ENCODE measurements at regions not wholly inside any gene's neighbourhood (a gene's known extent, or its start where the extent isn't known, plus 50 kb on each side); places are given as distances from the start of the nearest gene placed in this dataset.

DNA sequence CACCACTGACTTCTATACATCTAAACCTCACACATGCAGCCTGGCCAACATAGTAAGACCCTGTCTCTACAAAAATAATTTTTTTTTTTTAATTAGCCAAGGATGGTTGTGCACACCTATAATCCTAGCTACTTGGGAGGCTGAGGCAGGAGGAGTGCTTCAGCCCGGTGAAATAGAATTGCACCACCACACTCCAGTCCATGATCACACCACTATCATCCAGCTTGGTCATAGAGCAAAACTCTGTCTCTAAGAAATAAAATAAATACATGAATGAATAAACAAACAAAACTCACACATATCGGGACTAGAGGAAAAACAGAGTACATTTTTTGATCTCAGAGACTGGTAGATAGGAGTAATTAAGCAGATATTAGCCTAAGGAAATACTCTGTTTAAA lies 66.6 kb upstream of the PDE5A start:
- no peak for DNase-seq

DNA sequence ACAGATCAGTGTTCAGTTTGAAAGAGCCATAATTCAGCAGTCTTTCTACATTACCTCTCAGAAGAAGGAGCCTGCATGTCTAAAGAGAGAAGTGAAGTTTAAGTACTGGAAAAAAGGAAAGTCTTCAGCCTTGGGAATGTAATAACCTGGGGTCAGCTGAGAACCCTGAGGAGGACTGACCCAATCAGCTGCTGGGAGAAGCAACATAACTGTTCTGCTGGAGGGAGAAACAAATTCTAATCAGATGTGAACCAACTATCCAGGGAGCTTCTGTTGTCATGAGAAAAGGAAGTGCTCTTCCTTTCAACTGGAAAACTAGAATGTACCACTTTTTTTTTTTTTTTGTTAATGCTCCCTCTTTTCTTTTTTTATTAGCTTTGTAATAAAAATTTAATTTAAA lies 64.5 kb upstream of the PDE5A start:
- DNase-seq: no peak

DNA sequence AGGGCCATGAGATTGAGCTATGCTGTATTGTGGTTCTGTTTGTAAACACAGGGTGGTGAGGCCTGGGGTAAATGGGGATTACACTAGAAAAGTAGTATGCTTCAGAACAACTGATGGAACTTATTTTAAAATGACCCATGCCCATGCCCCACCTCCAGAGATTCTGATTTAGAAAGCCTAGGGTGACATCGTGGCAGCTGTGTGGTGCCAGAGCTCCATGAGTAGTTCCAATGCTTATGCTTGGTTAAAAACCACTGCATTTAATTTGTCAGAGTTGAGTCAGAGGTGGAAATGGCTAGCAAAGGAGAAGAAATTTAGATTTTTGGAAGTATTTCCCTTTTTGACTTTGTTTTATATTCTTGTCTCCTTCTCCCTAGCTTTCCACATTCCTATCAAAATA lies 63.4 kb upstream of the PDE5A start:
- DNase-seq: no peak

DNA sequence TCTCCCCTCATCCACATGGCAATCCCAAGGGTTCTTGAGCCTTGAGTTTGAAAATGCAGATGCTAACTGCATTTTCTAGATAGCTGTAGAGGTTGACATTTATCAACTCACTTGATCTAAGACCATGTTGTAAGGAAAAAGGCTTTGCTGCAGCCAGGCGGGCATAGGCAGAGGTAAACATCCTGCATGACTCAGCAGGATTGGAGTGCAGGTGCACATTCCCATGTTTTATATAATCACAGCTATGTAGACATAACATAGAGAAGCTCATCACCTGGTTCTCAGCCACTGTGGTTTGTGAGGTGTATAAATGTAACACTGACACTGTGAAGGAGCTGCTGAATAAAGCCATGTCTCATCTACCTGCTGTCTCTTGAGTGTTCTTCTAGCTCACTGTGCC lies 62.3 kb upstream of the PDE5A start:
- no peak for DNase-seq

DNA sequence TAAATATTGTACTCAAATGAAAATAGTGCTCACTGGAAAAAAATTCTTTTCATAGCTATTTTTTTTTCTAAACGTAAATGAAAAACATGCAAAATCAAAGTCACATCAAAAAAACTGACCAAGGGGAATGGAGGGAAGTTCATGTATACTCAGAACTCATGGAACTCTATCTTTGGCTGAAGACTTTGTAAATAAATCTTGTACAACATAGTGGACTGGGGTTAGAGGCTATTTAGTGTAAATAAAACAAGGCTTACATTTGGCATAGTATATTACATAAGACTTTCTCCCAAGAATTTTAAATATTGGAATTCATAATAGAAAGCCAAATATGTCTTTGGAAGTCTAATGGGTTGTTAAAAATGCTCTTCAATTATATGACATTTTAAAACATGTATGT lies 59.8 kb upstream of the PDE5A start:
- no peak for DNase-seq

DNA sequence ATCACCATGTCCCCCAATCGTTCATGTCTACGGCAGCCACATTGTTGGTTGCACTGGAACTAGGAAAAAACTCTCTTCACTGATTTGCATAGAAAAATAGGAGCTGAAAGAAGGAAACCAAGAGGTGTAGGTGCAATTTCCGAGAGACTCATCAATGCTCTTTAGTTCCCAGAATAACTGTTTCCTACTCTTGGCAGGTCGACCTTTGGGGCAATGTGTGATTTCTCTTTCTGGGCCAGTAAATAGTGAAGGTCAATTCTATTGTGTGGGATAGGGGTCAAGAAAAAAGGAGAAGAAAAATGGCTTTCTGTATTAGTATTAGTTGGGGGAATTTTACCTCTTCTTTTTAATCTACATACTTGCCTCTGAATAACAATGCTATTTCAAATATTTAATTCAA lies 55.9 kb upstream of the PDE5A start:
- DNase-seq: no peak

DNA sequence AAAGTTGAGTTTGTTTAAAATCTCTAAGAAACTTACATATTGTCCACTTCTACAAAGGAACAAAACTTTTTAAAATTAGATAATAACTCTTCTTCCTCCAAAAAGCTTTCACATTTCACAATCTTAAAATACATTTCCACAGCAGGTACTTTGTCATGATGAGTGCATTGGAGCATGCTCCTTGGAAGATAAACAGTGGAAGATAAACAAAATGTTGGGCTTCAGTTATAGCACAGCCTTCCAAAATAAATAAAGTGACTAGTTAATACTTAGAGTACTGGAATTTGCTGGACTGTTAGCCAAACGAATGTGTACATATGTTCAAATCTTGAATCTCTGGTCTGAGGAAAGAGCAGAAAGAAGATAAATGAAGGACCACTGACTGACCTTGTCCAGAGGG lies 54.9 kb upstream of the PDE5A start:
- no peak for DNase-seq

DNA sequence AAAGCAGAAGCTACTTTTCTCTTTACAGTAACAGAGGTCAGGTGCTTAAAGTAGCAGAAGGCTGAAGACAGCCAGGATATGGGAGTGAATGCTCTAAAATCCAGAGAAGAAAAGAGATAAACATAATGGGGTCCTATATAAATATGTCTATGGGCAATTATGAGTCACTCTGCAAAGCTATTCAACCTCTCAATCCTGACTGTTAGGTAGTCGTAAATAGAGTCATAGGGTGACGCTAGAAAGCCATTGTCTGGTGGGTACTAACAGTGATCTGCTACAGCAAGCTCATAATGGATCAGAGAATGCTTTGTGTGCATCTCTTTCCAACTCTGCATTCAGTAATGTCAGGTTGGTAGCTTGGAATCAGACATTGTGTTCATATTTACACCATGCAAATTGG lies 53.5 kb upstream of the PDE5A start:
- DNase-seq: no peak

DNA sequence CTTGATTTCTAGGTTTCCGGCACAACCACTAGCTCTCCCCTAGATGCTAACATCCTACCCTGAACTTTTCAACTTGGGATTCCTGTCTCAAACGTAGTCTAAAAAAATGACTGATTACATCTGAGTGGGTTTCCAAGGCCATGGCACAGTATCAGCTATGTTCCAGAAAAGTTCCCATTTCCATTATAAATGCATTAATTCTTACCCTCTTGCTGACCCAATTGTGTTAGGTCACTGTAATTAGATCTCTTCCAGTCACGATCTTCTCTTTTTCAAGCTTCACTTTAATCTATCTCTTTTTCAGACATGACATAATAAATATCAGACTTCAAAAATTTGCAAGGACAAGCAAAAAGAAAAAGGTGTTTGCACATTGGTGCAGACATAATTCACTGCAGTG lies 50.6 kb upstream of the PDE5A start:
- DNase-seq: no peak

DNA sequence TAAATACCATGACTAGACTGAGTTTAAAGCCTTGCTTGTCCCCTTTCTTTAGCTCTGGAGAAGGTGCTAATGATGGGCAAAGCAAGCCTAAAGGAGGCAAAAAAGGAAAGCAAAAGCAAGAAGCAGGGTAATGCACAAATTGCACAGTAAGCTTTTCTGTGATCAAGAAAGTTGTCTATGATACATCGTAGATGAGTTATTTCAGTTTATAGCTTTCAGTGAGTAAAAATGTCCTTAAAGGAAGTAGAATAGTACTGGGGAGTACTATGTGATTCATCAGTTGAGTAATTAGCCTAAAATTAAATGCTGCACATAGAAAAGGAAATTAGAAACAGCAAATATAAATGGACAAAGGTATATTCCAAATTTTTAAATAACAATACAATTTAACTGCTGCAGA lies 50.2 kb upstream of the PDE5A start:
- DNase-seq: no peak

Data from NCI-H2227 treated with DMSO at 0.1 percent for 48 hours (cell line).